ENCODE measurements at regions not wholly inside any gene's neighbourhood (a gene's known extent, or its start where the extent isn't known, plus 50 kb on each side); places are given as distances from the start of the nearest gene placed in this dataset.

- TF ChIP-seq, protein P1, sequence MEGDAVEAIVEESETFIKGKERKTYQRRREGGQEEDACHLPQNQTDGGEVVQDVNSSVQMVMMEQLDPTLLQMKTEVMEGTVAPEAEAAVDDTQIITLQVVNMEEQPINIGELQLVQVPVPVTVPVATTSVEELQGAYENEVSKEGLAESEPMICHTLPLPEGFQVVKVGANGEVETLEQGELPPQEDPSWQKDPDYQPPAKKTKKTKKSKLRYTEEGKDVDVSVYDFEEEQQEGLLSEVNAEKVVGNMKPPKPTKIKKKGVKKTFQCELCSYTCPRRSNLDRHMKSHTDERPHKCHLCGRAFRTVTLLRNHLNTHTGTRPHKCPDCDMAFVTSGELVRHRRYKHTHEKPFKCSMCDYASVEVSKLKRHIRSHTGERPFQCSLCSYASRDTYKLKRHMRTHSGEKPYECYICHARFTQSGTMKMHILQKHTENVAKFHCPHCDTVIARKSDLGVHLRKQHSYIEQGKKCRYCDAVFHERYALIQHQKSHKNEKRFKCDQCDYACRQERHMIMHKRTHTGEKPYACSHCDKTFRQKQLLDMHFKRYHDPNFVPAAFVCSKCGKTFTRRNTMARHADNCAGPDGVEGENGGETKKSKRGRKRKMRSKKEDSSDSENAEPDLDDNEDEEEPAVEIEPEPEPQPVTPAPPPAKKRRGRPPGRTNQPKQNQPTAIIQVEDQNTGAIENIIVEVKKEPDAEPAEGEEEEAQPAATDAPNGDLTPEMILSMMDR (IDR thresholded peaks at IDR 0.05; ENCODE audit: poor library complexity) = no peak
- TF ChIP-seq EZH2phosphoT487 (IDR thresholded peaks at IDR 0.05; ENCODE audit: low read depth, severe bottlenecking, unreplicated experiment) (no peak), EZH2 (IDR thresholded peaks at IDR 0.05; ENCODE audit: borderline replicate concordance) (no peak)
Measured at GRCh38 chr18:26614374-26614773, 66.0 kb upstream of the KCTD1 start.
